ENCODE measurements at regions not wholly inside any gene's neighbourhood (a gene's known extent, or its start where the extent isn't known, plus 50 kb on each side); places are given as distances from the start of the nearest gene placed in this dataset.

DNA sequence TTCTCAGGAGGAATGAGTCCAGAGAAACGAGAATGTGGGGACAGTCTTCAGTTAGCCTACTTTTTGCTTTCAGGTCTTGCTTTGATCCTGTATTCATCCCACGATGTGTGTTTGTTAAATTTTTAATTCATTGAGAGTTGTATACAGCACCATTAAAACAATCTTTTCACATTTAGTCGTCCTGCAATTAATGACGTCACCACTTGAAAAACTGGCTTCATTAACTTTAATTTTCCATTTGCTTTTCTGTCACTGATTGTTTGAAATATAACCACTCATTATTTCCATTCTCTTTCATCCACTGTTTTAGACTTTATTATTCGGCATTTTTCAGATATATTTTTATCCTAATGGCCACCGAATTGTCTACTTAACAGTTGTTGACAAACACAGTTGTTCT is 146.9 kb downstream of the TFEC start:
- DNase-seq, result no peak

DNA sequence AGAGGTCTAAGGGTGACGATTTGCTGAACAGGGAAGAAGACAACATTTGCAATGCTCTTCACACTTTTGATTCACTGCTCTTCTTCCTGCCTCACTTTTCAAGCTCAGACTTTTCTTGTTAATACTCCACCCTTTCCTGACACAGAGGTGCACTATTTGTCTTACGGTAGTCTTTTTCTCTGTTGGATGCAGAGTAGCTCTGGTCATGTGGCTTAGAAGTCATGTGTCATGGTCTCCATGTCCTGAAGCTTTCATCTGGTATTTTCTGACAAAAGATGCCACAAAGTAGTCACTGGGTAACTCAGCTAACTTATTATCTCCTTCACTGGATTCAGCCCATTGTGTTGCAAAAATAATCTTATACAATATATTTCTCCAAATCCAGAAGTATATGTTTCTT is 149.1 kb downstream of the TFEC start:
- no peak for DNase-seq

DNA sequence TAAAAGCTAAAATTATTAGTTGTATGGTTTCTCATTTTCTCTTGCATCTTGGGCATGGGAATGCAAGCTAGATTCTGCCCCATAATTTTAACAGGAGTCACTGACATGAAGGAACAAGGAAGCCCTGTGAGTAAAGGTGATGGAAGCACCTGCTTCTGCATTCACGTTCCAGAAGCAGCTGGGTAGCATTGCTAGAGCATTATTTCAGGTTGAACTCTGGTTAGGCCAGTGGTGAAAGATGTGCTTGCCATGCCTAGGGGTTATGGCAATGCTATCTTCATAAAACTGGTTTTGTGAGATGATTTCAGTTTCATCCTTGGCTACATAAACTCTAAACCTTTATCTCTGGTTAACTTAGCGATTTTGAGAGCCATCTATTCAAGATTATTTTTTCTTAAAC is 151.4 kb downstream of the TFEC start:
- DNase-seq, result no peak

GRCh38 chr7:115869801-115870200 is 160.8 kb downstream of the TFEC start:
- DNase-seq, result no peak

GRCh38 chr7:115869190-115869589 is 161.4 kb downstream of the TFEC start:
- DNase-seq, result no peak

GRCh38 chr7:115868369-115868768 is 162.2 kb downstream of the TFEC start:
- no peak for DNase-seq

GRCh38 chr7:115864082-115864481 is 166.5 kb downstream of the TFEC start:
- no peak for DNase-seq

- no peak for DNase-seq
Measured at GRCh38 chr7:115851291-115851690, 179.3 kb downstream of the TFEC start.

DNA sequence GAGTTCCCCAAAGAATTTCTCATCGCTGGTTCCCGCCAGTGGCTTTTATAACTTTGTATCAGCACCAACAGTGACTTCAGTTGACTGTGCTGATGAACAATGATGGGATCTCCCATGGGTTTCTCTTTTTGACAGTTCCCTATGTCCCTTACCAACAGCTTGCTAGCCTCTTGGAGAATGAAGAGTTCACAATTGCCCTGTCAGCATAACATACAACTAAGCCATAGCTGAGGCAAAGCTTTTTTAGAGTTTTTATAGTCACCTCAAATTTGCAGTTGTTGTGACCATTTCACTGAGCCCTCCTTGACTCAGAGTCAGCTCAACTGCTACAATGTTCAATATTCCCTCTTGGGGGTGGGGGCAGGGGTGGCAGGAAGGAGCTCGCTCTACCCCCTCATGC is 179.8 kb downstream of the TFEC start:
- no peak for DNase-seq

GRCh38 chr7:115844857-115845256 is 185.7 kb downstream of the TFEC start:
- DNase-seq, result no peak

- DNase-seq, result no peak
Measured at GRCh38 chr7:115840702-115841101, 189.9 kb downstream of the TFEC start.

DNA sequence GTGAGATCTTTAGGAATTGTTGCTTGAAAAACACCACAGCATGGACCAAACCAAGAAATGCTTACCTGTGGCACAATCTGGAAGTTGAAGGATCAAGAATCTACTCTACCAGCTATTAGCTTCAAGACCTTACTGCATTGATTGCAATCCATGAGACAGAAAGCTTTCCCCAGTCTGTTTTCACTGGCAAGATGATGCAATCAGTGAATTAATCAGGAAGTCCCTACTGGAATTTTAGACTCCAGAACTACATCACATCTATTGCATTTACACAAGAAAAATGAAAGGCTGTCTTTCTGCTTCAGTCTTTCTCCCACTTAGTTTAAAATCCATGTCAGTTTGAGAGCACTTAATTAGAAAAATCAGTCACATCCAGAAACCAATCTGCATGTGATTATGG is 191.7 kb downstream of the TFEC start:
- DNase-seq, result no peak

GRCh38 chr7:115831371-115831770 is 199.2 kb downstream of the TFEC start:
- DNase-seq, result no peak

DNA sequence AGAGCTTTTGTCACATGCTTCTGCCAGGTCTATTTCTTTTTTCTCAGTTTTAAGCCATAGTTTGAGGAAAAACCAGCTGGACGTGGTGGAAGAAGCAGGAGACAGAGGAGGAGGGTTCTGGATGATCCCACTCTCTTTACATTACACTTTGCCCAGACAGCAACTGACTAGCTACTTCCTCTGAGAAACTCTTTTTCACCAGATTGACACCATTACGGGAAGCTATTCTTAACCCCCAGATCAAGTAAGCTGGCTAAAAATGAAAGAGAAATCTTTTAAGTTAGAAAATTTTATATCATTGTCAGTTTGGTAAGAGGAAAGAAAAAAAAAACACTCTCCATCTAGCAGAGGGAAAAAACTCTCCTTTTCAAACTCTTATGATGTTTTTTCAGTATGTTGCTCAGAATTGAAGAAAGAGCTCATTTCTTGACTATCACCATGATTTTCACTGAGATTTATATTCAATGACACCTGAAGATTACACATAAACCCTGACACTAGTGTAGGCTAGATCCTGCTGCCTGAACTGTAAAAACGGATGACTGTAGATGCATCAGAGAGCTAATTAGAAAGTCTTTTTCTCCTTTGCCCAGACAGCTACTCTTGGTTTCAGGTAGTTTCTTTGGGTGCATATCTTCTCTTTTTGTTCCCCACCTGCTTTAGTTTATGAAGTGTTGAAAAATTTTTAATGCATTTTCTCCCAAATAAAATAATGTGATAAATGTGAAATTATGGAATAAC is 203.1 kb downstream of the TFEC start:
- DNase-seq, result no peak

- DNase-seq, result no peak
Measured at GRCh38 chr7:115825456-115826115, 205.0 kb downstream of the TFEC start.

GRCh38 chr7:115822801-115823200 is 207.8 kb downstream of the TFEC start:
- DNase-seq, result no peak

DNA sequence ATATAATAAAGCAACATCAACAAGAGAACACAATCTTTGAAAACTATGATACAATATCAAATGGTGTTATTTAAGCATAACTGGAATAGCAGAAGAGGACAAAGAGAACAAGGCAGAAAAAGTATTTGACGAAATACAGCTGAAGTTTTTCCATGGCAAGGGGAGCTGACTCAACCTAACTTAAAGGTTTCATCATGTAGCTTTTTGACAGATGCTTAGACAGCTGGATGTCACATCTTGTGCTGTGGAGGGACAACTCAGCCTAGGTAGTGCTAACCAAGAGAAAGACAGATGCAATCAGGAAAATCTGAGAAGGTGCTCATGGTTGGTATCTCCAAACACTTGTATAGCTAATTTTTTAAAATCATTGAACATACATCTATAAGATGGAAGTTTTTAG is 208.2 kb downstream of the TFEC start:
- DNase-seq, result no peak

GRCh38 chr7:115816318-115816974 is 214.1 kb downstream of the TFEC start:
- DNase-seq, result no peak

DNA sequence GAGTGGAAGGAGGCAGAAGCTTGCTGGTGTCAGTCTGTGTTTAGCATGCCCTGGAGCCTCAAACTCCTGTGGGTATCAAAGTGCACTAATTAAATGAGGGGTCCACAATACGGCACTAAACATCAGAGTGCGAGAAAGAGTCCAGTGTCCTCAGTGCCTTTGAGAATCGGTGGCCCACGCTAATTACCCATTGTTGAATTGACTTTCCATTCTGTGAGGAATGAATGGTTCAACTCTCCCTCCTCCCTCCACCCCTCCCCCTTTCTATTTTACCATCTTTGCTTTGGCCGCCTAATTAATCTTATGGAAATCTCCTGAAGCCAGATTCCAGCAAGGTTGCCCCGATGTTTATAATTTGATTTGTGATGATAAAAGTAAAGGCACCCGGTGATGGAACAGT is 217.8 kb downstream of the TFEC start:
- DNase-seq, result no peak

DNA sequence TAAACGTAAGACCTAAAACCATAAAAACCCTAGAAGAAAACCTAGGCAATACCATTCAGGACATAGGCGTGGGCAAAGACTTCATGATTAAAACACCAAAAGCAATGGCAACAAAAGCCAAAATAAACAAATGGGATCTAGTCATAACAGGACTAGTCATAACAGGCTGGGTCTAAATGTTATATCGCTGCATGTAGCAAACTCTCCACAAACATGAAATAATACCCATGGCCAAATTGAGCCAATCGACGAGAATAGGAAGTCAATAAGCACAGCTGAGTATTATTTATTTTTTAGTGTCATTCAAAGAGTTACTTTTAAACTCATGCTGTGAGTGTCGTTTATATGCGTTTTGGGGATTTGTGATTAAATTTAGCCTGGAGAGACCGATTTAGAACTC is 225.1 kb downstream of the TFEC start:
- no peak for DNase-seq

- no peak for DNase-seq
Measured at GRCh38 chr7:115802415-115802814, 228.1 kb downstream of the TFEC start.

- DNase-seq, result no peak
Measured at GRCh38 chr7:115799430-115799829, 231.1 kb downstream of the TFEC start.

DNA sequence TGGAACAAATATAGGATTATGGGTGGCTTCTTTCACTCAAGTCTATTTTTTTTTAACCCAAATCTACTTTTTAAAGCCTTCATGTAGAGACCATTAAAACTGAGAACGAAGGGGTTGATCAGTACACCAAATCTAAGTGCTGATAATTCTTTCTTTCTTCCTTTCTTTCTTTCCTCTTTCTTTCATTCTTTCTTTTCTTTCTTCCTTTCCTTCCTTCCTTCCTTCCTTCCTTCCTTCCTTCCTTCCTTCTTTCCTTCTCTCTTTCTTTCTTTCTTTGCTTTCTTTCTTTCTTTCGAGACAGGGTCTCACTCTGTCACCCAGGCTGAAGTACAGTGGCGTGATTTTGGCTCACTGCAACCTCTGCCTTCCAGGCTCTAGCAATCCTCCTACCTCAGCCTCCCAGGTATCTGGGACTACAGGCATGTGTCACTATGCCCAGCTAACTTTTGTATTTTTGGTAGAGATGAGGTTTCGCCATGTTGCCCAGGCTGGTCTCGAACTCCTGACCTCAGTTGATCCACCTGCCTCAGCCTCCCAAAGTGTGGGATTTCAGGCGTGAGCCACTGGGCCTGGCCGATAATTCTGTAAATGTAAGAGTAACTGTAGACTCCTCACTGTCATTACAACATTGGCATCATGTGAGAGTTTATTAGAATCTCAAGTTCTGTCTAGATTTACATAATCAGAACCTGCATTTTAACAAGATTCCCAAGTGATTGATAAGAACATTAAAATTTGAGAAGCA is 236.4 kb downstream of the TFEC start:
- DNase-seq, result no peak

DNA sequence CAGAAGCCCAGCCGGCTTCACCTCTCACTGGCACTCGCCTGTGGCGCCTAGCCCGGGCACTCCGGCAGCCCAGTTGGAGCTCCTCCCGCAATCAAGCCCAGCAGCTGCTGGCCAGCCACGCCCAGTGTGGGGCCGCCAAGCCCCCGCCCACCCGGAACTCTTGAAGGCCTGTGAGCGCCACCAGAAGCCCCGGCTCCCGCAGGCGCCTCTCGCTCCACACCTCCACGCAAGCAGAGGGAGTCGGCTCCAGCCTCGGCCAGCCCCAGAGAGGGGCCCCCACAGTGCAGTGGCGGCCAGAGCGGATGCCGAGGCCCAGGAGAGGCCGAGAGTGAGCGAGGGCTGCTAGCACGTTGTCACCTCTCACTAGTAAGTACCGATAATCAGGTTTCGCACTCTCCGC is 240.7 kb downstream of the TFEC start:
- DNase-seq, result no peak

Measured in stimulated activated naive CD4-positive, alpha-beta T cell (primary cell).